ENCODE measurements at regions not wholly inside any gene's neighbourhood (a gene's known extent, or its start where the extent isn't known, plus 50 kb on each side); places are given as distances from the start of the nearest gene placed in this dataset.

GRCh38 chr2:121038031-121038430 is 247.0 kb downstream of the TFCP2L1 start:
- no peaks in the 10 kb centered on the region for H3K9me2 ChIP-seq (replicated peaks; ENCODE audit: low read depth, low read length)
- no peak overlapping the region for H3K9ac ChIP-seq (ENCODE audit: low read depth, low read length, poor library complexity, severe bottlenecking)
- no peak overlapping the region for H3K4me2 ChIP-seq (ENCODE audit: low read depth, low read length, poor library complexity, severe bottlenecking)
- no peaks in the 10 kb centered on the region for H3F3A ChIP-seq (ENCODE audit: low read depth)
- H4K20me1 ChIP-seq (ENCODE audit: insufficient read depth, low read length, poor library complexity, severe bottlenecking): no peaks in the 10 kb centered on the region
- no peaks in the 10 kb centered on the region for H3K79me2 ChIP-seq (ENCODE audit: insufficient read depth, low read length)
- H3K4me3 ChIP-seq (ENCODE audit: low read length, poor library complexity, severe bottlenecking): no peak overlapping the region
- H3K27me3 ChIP-seq (ENCODE audit: insufficient read depth, low read length, poor library complexity, severe bottlenecking): no peaks in the 10 kb centered on the region
- no peaks in the 10 kb centered on the region for H3K4me1 ChIP-seq (ENCODE audit: insufficient read depth, low read length, poor library complexity, severe bottlenecking)
- H2AFZ ChIP-seq (ENCODE audit: low read length): no peak overlapping the region
- H3K9me3 ChIP-seq (ENCODE audit: insufficient read depth, low read depth, low read length): no peaks in the 10 kb centered on the region
- no peaks in the 10 kb centered on the region for H3K36me3 ChIP-seq (ENCODE audit: insufficient read depth, low read length)
- no peak for TF ChIP-seq EZH2phosphoT487 (IDR thresholded peaks at IDR 0.05; ENCODE audit: borderline replicate concordance)
- TF ChIP-seq CTCF (conservative IDR thresholded peaks at IDR 0.05; ENCODE audit: low read length): no peak

GRCh38 chr2:121038431-121038830 is 246.6 kb downstream of the TFCP2L1 start:
- Histone ChIP-seq H3F3A (ENCODE audit: low read depth) (no peaks in the 10 kb centered on the region), H3K36me3 (ENCODE audit: insufficient read depth, low read length) (no peaks in the 10 kb centered on the region), H3K9ac (ENCODE audit: low read depth, low read length, poor library complexity, severe bottlenecking) (no peak overlapping the region), H3K4me1 (ENCODE audit: insufficient read depth, low read length, poor library complexity, severe bottlenecking) (no peaks in the 10 kb centered on the region), H3K4me2 (ENCODE audit: low read depth, low read length, poor library complexity, severe bottlenecking) (no peak overlapping the region), H3K9me3 (ENCODE audit: insufficient read depth, low read depth, low read length) (no peaks in the 10 kb centered on the region), H4K20me1 (ENCODE audit: insufficient read depth, low read length, poor library complexity, severe bottlenecking) (no peaks in the 10 kb centered on the region), H3K4me3 (ENCODE audit: low read length, poor library complexity, severe bottlenecking) (no peak overlapping the region), H3K27me3 (ENCODE audit: insufficient read depth, low read length, poor library complexity, severe bottlenecking) (no peaks in the 10 kb centered on the region), H2AFZ (ENCODE audit: low read length) (no peak overlapping the region), H3K9me2 (replicated peaks; ENCODE audit: low read depth, low read length) (no peaks in the 10 kb centered on the region), H3K79me2 (ENCODE audit: insufficient read depth, low read length) (no peaks in the 10 kb centered on the region)
- TF ChIP-seq CTCF (conservative IDR thresholded peaks at IDR 0.05; ENCODE audit: low read length): no peak
- TF ChIP-seq EZH2phosphoT487 (IDR thresholded peaks at IDR 0.05; ENCODE audit: borderline replicate concordance): no peak

- H3K4me3 ChIP-seq (ENCODE audit: low read length, poor library complexity, severe bottlenecking): no peak overlapping the region
- no peaks in the 10 kb centered on the region for H4K20me1 ChIP-seq (ENCODE audit: insufficient read depth, low read length, poor library complexity, severe bottlenecking)
- no peaks in the 10 kb centered on the region for H3K79me2 ChIP-seq (ENCODE audit: insufficient read depth, low read length)
- no peaks in the 10 kb centered on the region for H3F3A ChIP-seq (ENCODE audit: low read depth)
- no peaks in the 10 kb centered on the region for H3K4me1 ChIP-seq (ENCODE audit: insufficient read depth, low read length, poor library complexity, severe bottlenecking)
- no peak overlapping the region for H2AFZ ChIP-seq (ENCODE audit: low read length)
- no peak overlapping the region for H3K4me2 ChIP-seq (ENCODE audit: low read depth, low read length, poor library complexity, severe bottlenecking)
- no peaks in the 10 kb centered on the region for H3K36me3 ChIP-seq (ENCODE audit: insufficient read depth, low read length)
- H3K27me3 ChIP-seq (ENCODE audit: insufficient read depth, low read length, poor library complexity, severe bottlenecking): no peaks in the 10 kb centered on the region
- H3K9me2 ChIP-seq (replicated peaks; ENCODE audit: low read depth, low read length): no peaks in the 10 kb centered on the region
- H3K9ac ChIP-seq (ENCODE audit: low read depth, low read length, poor library complexity, severe bottlenecking): no peak overlapping the region
- H3K9me3 ChIP-seq (ENCODE audit: insufficient read depth, low read depth, low read length): no peaks in the 10 kb centered on the region
- TF ChIP-seq EZH2phosphoT487 (IDR thresholded peaks at IDR 0.05; ENCODE audit: borderline replicate concordance): no peak
- TF ChIP-seq CTCF (conservative IDR thresholded peaks at IDR 0.05; ENCODE audit: low read length): no peak
These were observed 245.9 kb downstream of the TFCP2L1 start for GRCh38 chr2:121038891-121039616.
